NB4 (cell line): ENCODE measurements at regions not wholly inside any gene's neighbourhood (a gene's known extent, or its start where the extent isn't known, plus 50 kb on each side); places are given as distances from the start of the nearest gene placed in this dataset.

Experiments
- CTCF ChIP-seq: IDR thresholded peaks from one replicate; pipeline ENCODE4 v1.5.1; 2012; ENCODE audit warnings: low read depth, low read length
- MAX ChIP-seq: IDR thresholded peaks from 2 replicates; pipeline ENCODE4 v1.6.1; 2011; ENCODE audit warnings: low read depth, low read length
- MYC ChIP-seq: IDR thresholded peaks from 2 replicates; pipeline ENCODE4 v1.6.1; 2011; ENCODE audit warnings: low read depth, low read length
- POLR2A ChIP-seq: IDR thresholded peaks from 2 replicates; pipeline ENCODE4 v1.6.1; 2011; ENCODE audit warnings: mild to moderate bottlenecking; ENCODE audit not compliant: insufficient read length; ENCODE audit errors: extremely low read depth

- TF ChIP-seq CTCF (no peak), POLR2A (no peak), MAX (no peak), MYC (no peak)
These were observed 485.8 kb upstream of the MGMT start for GRCh38 chr10:128981251-128981650.
